HG03460 (cell line): ENCODE measurements at regions not wholly inside any gene's neighbourhood (a gene's known extent, or its start where the extent isn't known, plus 50 kb on each side); places are given as distances from the start of the nearest gene placed in this dataset.
"Not testable (repeated sequence)": the region's sequence is repeated elsewhere in the genome, so short reads cannot be mapped to it uniquely, and the experiment has no call there.

Source experiments
- ATAC-seq: cut with Tn5 transposase; IDR thresholded peaks from one replicate; pipeline ENCODE4 v1.9.1; 2021; ENCODE audit not compliant: unreplicated experiment

DNA sequence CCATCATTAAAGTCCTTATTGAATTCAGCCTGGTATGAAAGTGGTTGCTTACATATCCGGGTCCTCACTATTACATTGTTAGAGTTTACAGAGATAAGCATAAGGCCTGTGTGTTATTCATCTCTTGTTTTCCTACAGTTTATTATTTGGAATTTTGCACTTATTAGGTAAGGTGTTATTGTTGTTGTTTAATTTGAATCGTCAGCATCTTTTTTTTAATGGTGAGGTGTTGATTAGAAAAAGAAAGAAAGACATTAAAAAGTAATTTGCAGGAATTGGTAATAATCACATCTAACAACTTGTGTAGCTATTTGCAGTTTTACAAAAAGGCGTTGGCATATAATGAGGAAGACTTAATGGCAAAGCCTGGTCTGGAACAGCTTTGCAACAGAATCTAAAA, 158.6 kb downstream of the SAMD5 start:
- ATAC-seq = no peak

DNA sequence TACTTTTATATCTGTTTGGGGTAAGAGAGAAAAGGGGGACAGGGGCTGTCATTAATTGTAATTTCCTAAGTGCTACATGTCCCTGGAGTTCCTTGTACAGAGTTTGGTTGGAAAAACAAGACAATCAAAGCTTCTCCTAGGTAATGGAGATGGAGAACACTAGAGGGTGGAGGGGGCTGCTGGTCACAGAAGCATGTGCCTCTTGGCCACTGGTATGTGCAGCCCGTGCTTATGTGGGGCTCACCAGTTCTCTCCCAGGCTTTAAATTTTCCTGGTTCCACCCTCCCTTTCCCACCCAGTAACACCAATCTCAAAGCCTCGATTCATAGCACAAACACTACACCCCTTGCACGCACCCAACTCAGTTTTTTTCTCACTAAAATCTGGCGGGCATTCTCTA, 165.6 kb downstream of the SAMD5 start:
- ATAC-seq = no peak

DNA sequence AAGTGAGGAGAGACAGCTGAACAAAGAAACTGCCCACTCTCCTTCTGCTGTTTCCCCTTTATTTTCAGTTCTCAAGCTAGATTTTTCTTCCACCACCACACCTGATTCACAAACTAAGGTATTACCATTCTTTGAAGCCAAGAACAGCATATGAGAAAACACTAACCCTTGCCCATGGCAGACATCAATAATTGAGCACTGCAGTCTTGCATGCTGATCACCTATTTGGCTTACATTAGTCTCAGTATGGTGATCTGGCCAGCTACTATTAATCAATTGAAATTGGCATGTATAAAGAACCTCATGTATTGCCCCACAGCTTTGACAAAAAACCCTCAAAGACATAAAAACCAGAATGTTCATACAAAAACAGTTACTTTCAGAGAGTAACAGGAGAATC, 166.3 kb downstream of the SAMD5 start:
- ATAC-seq = no peak

DNA sequence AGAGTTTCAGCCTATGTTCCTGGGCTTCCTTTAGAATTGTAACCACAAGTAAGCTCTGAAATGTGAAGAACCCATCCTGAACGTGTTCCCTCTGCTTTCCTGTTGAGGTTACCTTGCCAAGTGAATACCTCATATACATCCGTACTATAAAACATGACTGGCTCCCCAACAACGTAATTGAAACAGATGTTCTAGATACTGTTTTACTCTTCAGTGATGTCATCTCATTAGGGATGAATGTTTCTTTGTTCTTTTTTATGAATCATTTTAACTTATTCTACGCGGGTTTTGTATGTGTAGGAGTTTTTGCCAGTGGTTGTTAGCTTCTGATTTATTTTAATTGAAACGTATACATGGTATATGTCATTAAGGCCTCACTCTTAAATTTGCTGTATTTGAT, 166.8 kb downstream of the SAMD5 start:
- ATAC-seq = no peak

DNA sequence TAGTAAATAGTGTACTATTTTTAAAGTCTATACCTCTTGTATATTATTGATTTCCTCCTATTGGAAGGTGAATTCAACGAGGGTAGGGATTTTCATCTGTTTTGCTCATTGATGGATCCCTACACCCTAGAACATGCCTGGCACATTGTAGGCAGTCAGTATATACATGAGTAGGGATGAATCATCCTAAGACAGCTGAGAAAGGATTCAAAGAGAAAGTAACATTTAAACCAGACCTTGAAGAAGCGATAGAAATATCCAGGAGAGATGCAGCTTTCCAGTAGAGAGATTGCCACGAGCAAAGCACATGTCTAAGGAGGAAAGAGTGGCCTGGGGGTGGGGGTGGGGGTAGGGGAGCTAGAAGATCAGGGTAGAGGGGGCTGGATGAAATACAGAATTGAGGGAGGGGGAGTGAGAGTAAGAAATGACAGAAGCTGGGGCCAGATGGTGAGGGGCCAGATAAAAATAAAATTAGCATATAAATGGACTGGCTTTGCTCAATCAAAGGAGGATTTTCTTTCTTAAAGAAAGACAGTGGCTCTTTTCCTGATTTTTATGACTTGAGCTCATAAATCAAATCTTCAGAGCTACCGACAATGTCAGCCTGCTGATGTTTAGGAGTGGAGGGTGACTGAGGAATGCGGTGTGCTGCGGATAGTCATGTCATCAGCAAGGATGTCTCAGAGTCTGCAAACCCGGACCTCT, 168.2 kb downstream of the SAMD5 start:
- no peak for ATAC-seq

DNA sequence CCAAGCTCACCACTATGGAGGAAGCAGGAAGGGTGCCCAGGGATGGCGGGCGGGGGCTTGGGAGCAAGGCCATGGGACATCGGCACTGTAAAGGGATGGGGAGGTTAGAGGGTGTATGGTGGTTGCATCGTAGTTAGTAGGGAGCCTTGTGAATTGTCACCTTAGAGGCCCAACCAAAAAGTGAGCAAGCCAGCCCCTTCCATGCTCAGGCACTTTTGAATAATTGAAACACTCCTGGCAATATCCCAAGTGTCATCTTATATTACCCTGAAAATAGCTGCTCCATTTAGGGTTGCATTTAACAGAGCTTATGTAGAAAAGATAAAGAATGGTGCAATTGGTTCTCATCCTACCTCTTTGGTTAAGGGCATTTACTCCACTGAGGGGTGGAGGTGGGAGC, 169.2 kb downstream of the SAMD5 start:
- ATAC-seq = no peak

DNA sequence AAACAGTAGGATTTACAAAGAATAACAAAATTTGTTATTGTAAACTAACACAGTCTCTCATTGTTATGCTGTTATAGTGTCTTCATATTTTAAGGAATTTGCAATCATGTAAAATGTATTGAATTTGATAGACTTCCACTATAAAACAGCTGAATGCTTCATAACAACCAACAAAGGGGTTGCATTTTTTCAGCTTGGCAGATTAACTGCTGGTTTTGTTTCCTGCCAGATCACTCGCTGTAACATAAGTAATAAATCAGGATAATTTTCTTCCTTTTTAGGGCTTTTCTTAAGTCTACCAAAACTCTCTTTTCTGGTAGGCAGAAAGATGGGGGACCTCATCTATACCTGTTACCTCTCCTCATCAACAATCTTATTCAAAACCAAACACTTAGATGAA, 169.8 kb downstream of the SAMD5 start:
- ATAC-seq = no peak

DNA sequence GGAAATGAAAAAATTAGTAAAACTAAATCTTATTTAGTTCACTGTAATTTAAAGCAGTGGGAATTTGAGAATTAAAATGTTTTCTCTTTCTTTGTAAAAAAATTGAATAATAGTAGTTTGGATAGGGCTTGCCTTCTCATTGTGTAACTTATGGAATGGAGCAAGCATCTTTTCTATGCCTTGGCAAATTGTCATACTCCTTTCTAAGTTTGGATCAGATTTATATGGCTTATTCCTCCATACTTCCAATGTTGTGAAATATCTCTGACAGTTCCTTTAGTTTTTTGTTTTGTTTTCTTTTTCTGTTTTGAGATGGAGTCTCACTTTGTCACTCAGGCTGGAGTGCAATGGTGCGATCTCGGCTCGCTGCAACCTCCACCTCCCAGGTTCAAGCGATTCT, 176.4 kb downstream of the SAMD5 start:
- ATAC-seq = no peak

DNA sequence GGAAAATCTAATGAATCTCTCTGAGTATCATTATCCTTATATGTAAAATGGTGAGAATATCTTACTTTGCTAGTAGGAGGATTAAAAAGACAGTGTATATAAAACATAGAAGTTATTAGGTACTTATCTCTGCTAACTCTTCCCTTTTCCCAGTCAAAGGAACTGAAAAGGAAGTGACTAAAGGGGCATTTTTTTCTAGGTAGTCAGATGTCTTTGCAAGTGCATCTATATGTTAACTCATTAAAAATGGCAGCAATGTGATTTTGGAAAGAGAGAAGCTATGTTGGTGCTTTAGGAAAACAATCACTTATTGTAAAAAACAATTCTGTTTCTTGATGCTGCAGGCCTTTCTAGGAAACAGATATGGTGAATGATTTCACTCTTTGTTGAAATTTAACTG, 180.9 kb downstream of the SAMD5 start:
- ATAC-seq = no peak

DNA sequence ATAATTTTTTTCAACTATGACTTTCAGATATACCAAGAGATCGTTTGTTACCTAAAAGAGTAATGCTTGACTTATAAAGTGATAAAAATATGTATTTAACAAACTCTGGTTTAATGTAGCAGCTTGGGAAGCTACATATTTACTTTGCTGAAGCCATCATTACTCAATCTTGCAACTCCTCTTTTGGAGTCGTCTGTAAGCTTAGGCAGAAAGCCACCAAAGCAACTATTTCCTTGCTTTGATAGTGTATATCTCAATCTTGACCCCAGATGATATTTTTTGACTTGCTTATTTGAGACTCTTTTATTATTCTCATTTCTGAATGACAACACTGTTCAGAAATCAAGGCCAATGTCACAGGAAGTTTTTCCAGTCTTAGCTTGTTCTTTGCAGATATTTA, 183.0 kb downstream of the SAMD5 start:
- no peak for ATAC-seq

DNA sequence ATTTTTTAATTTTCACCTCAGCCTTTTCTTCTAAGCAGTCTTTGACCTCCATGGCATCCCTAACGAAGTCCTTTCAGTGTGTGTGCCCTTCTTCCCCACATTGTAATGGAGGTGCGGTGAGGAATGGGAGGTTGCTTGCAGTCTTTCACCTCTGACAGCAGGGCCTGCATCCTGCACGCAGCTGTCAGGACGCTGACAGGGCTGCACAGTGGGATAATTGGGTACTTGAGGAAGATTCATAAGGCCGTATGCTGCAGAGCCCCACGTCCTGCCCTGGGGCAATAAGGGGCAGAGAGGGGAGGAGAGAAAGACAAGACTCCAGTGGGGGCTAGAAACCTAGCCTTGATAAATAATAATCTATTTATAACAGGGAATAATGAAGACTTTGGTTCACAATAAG, 184.7 kb downstream of the SAMD5 start:
- no peak for ATAC-seq

DNA sequence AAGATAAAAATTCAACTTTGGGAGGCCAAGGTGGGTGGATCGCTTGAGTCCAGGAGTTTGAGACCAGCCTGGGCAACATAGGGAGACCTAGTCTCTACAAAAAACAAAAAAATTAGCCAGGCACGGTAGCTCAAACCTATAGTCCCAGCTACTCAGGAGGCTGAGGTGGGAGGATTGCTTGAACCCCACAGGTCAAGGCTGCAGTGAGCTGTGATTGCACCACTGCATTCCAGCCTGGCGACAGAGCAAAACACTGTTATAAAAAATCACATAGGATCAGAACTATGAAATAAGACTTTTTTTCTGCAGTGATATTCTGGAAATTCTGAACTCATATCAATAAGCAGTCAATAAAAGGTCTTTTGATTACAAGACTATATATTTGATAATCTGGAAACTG, 186.1 kb downstream of the SAMD5 start:
- not testable (repeated sequence) for ATAC-seq

DNA sequence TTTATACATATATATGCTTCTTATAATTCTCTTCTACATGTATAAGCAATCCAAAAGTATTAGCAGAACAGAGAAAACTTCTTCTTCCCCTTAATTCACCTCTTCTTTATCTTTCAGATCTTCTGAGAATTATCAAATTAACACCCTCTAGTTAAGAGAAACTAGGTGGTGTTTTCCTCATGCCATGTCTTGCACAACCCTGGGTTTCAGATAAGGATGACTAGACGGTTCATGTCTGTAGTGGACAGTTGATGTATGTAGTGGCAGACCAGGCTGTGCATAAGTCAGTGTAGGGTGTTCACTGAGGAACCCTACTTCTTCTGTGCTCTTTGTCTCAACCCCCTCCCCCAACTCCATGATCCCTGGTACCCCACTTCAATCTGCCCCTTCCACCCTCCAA, 187.3 kb downstream of the SAMD5 start:
- no peak for ATAC-seq

DNA sequence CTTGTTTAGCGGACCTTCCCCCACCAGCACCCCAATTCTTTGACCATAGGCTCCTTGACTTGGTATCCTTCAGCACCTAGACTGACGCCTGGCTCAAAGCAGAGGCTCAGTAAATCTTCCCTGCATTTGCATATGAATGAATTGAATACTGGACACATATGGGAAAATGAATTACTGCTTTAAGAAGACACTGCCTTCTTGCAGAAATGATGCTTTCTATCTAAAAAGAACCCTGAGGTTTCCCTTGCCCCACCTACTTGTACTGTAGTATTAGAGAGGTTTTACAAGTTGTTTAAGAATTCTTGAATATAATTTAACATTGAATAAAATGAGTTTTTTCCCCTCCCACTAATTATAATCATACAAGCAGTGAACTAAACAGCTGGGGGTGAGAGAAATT, 190.7 kb downstream of the SAMD5 start:
- no peak for ATAC-seq

DNA sequence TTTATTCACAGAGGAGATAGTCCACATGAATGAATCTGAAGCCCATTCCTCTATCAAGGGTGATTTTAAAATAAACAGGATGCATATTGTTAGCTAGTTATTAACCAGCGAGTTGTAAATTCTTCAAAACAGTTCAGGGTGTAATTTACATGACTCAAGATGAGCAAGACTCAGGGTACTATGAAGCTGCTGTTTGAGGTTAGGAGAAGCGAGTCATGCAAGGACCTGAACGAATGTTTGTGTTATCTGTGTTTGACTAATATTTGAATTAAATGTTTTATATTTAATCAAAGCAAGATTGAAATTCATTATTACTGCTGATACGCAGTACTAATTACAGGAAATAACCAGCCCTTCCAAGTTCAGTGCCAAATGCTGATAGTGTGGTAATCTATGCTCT, 191.1 kb downstream of the SAMD5 start:
- ATAC-seq = no peak

DNA sequence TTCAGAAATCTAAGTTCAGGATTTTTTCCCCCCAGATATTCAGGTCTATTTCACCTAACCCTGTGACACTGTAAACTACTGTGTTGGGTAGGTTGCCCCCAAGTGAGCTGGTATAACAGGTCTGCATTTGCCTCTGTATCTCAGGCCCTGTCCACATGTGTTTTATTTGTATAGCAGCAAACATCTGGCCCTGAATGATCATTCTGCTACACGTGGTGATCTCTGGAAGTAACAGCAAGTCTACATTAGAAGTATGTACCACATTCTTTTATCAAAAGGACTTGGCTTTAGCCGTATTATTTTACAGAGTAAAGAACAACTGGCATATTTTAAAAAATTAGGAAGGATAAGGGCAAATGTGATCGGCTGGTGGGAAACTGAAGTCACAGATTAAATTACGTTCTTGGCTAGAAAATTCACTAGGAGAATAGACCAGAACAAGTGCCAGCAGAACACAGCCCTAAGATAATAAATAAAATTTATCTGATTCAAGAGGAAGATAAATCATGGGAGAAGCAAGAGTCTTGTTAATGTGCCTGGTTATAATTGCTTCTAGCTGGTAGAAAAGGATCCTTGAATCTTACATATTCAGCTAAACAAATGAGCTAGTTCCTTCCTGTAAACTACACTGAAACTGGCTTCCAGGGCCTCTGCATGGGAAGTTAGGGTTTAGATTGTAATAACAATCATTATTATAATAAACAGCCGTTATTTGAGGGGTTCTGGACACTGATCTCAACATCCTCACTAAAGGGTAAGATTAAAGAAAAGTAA, 192.1 kb downstream of the SAMD5 start:
- ATAC-seq = no peak

DNA sequence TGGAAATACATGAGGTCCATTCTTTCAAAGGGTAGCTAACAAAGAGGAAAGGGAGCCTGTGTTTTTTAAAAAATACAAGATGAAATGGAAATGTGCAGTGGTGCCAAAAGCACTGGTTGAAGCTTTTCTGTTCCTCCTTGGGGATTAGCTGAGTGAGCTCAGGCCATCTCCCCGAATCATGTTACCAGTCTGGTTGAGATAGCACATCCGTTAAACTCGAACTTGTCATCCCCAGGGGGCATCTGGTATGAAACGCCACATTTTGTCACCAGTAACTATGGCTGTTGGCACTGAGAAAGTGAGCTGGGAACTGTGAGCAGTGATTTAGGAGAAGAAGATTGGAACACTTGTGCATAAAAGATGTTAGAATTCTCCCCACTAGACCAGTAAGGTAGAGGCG, 196.2 kb downstream of the SAMD5 start:
- no peak for ATAC-seq

DNA sequence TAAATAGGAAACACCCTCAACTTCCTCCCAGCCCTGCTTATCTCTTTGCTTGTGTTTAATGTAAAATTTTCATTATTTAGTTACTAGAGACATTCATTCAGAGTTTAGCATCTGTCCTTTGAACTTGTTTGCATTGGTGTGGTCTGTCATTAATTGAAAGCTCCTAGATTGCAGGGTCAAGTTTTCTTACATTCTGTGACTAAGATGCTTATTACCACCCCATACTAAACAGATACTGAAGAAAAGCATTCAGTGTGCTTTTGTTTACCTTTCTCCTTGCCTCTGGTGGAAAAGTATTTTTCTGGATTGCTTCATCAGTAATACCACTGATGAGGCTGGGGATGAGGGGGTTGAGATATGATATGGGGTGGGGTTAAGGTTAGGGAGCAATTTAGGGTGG, 199.0 kb downstream of the SAMD5 start:
- ATAC-seq = no peak

DNA sequence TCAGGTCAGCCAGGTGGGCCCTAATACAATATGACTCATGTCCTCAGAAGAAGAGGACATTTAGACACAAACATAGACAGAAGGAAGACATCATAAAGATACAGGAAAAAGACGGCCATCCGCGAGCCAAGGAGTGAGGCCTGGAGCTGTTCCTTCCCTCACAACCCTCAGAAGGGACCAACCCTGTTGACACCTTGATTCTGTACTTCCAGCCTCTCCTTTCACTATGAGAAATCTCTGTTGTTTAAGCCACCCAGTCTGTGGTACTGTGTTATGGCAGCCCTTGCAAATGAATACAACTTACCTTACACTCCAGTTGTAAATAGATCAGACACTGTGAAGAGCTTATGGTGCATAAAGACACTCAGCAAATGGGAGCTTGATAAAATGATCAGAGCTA, 199.7 kb downstream of the SAMD5 start:
- ATAC-seq = no peak

DNA sequence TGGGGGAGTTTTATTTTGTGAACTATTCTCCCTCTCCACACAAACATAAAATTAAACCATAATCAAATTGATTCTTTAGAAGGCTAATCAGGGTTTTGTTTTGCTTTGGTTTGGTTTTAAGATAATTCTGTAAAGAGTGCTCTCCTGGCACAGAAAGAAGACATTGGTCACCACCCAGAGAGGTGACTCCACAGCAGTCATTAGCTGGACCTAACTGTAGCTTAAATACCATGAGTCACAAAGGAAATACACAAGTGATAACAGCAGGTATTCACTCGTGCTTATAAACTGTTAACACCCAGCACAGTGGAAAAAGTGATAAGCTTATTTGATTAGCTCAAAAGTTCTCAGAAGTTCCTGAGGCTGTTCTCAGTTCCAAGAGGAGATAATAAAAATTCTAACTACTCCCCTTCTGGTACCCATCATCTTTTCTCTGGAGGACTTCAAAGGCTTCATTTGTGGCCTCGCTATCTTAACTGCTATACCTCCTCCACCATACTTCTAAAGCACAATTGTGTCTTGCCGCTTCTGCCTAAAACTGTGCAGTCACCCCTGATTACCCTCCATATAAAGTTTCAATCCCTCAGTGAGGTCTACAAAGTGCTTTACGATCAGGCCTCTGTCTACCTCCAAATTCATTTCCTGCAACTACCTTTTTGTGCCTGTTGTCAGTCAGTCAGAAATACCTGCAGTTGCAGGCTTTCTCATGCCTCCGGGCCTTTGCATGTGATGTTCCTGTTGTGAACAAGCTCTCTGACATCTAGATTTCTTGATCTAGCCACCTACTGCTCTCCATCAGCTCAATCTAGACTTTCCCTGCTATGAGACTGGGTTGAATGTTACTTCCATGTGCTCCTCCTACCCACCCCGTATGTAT, 201.1 kb downstream of the SAMD5 start:
- ATAC-seq = no peak

DNA sequence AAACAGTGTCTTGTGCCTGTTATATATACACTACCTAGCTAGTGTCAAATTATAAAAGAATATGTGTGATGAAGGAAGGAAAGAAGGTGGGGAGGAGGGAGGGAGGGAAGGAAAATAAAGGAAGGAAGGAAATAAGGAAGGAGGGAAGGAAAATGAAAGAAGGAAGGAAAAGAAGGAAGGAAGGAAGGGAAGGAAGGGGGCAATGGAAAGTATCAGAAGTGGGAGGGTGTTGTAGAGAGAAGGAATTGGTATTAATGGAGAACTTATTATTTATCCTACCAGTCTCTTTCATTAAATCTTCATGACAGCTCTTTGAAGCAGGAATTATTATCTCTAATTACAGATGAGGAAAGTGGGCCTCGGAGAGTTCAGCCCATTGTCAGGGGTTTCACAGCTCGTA, 202.4 kb downstream of the SAMD5 start:
- ATAC-seq = no peak

DNA sequence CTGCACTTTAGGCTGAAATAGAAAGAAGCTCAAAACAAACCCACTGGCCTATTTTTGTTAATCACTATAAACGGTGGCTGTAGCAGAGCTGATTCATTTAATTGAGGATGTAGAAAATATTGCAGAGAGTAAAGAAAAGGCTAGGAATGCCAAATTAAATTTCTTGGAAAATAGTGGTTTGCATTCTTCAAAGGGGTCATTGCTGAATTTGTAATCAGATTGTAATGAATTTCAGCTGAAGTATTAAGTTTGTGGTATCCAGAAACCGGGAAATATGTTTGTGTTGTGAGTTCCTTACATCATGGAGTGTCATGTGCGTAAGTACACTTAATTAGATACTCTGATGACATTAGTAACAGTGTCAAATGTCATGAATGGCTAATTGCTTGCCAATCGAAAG, 203.0 kb downstream of the SAMD5 start:
- ATAC-seq = no peak
